Activated CD8-positive, alpha-beta memory T cell treated with anti-CD3 and anti-CD28 coated beads, Interleukin-2, amount 10 ng/mL, durations not matched to agents 7 days and 5 days (primary cell): ENCODE measurements at regions not wholly inside any gene's neighbourhood (a gene's known extent, or its start where the extent isn't known, plus 50 kb on each side); places are given as distances from the start of the nearest gene placed in this dataset.
"Not testable (repeated sequence)": the region's sequence is repeated elsewhere in the genome, so short reads cannot be mapped to it uniquely, and the experiment has no call there.

Source experiments
- ATAC-seq: fragments of 150-1000 bp; cut with Tn5 transposase; one replicate; pipeline ENCODE4 v1.10.0; 2021; ENCODE audit warnings: moderate library complexity
- CTCF ChIA-PET: fragments of 350-600 bp; sonication (Branson Sonifier 250); formaldehyde crosslinking; loops from one replicate; lab custom pipeline; 2021; ENCODE audit warnings: antibody characterized with exemption; lab: Charles Lee
- DNase-seq: peaks from one replicate; pipeline ENCODE4 v3.0.0-alpha.2; 2020
- H3K27ac Mint-ChIP-seq: one replicate; pipeline ENCODE4 v1.8.0; 2021; ENCODE audit warnings: mild to moderate bottlenecking, mixed read lengths
- H3K27me3 Mint-ChIP-seq: one replicate; pipeline ENCODE4 v1.8.0; 2021; ENCODE audit warnings: mixed read lengths
- H3K36me3 Mint-ChIP-seq: one replicate; pipeline ENCODE4 v1.8.0; 2021; ENCODE audit warnings: mild to moderate bottlenecking, mixed read lengths
- H3K4me1 Mint-ChIP-seq: one replicate; pipeline ENCODE4 v1.8.0; 2021; ENCODE audit warnings: mixed read lengths
- H3K4me3 Mint-ChIP-seq: one replicate; pipeline ENCODE4 v1.8.0; 2021; ENCODE audit warnings: mild to moderate bottlenecking, moderate library complexity, mixed read lengths
- H3K9me3 Mint-ChIP-seq: one replicate; pipeline ENCODE4 v1.8.0; 2022; ENCODE audit warnings: low read depth, mixed read lengths

- H3K4me3 Mint-ChIP-seq, H3K9me3 Mint-ChIP-seq, DNase-seq, H3K27me3 Mint-ChIP-seq, ATAC-seq, H3K4me1 Mint-ChIP-seq, H3K27ac Mint-ChIP-seq, CTCF ChIA-PET, H3K36me3 Mint-ChIP-seq: not testable (repeated sequence)
These were observed 759.2 kb downstream of the ZWINT start for GRCh38 chr10:55601690-55602478.

- Mint-ChIP-seq H3K27me3 (no peaks in the 10 kb centered on the region), H3K4me3 (no peak overlapping the region), H3K9me3 (peaks cover 7% of the 10 kb centered on the region), H3K36me3 (no peaks in the 10 kb centered on the region), H3K27ac (no peak overlapping the region), H3K4me1 (no peaks in the 10 kb centered on the region)
- DNase-seq: no peak
- no peak for ATAC-seq
- CTCF ChIA-PET: no interaction called here
These were observed 750.6 kb upstream of the PCDH15 start for GRCh38 chr10:55551603-55552002.

- no peaks in the 10 kb centered on the region for H3K36me3 Mint-ChIP-seq
- ATAC-seq (no peak), DNase-seq (no peak)
- no peaks in the 10 kb centered on the region for H3K27me3 Mint-ChIP-seq
- CTCF ChIA-PET: no interaction called here
- peaks cover 5% of the 10 kb centered on the region for H3K9me3 Mint-ChIP-seq
- H3K4me3 Mint-ChIP-seq: no peak overlapping the region
- H3K4me1 Mint-ChIP-seq: no peaks in the 10 kb centered on the region
- H3K27ac Mint-ChIP-seq: no peak overlapping the region
These were observed 749.2 kb upstream of the PCDH15 start for GRCh38 chr10:55550236-55550635.

- H3K27ac Mint-ChIP-seq, H3K36me3 Mint-ChIP-seq, DNase-seq, ATAC-seq, H3K27me3 Mint-ChIP-seq, CTCF ChIA-PET, H3K4me1 Mint-ChIP-seq, H3K9me3 Mint-ChIP-seq, H3K4me3 Mint-ChIP-seq: not testable (repeated sequence)
These were observed 736.5 kb upstream of the PCDH15 start for GRCh38 chr10:55537497-55537896.

- H3K4me3 Mint-ChIP-seq: no peak overlapping the region
- H3K27ac Mint-ChIP-seq: no peak overlapping the region
- H3K27me3 Mint-ChIP-seq: no peaks in the 10 kb centered on the region
- CTCF ChIA-PET: no interaction called here
- DNase-seq: no peak
- no peaks in the 10 kb centered on the region for H3K4me1 Mint-ChIP-seq
- ATAC-seq: no peak
- H3K9me3 Mint-ChIP-seq: peaks cover 7% of the 10 kb centered on the region
- H3K36me3 Mint-ChIP-seq: no peaks in the 10 kb centered on the region
These were observed 718.2 kb upstream of the PCDH15 start for GRCh38 chr10:55519264-55519663.

- H3K4me1 Mint-ChIP-seq, H3K36me3 Mint-ChIP-seq, CTCF ChIA-PET, ATAC-seq, DNase-seq, H3K9me3 Mint-ChIP-seq, H3K27me3 Mint-ChIP-seq, H3K4me3 Mint-ChIP-seq, H3K27ac Mint-ChIP-seq: not testable (repeated sequence)
These were observed 717.4 kb upstream of the PCDH15 start for GRCh38 chr10:55518416-55518815.

- no peaks in the 10 kb centered on the region for H3K36me3 Mint-ChIP-seq
- CTCF ChIA-PET: no interaction called here
- no peak for DNase-seq
- no peaks in the 10 kb centered on the region for H3K27me3 Mint-ChIP-seq
- no peak overlapping the region for H3K27ac Mint-ChIP-seq
- no peaks in the 10 kb centered on the region for H3K4me1 Mint-ChIP-seq
- ATAC-seq: no peak
- H3K4me3 Mint-ChIP-seq: no peak overlapping the region
- peaks cover 2% of the 10 kb centered on the region for H3K9me3 Mint-ChIP-seq
These were observed 708.1 kb upstream of the PCDH15 start for GRCh38 chr10:55509168-55509567.

GRCh38 chr10:55500931-55501559 lies 700.0 kb upstream of the PCDH15 start:
- CTCF ChIA-PET: no interaction called here

GRCh38 chr10:55497893-55498499 lies 697.0 kb upstream of the PCDH15 start:
- ATAC-seq (no peak), DNase-seq (no peak)
- no peaks in the 10 kb centered on the region for H3K27me3 Mint-ChIP-seq
- CTCF ChIA-PET: no interaction called here
- no peaks in the 10 kb centered on the region for H3K4me1 Mint-ChIP-seq
- no peaks in the 10 kb centered on the region for H3K36me3 Mint-ChIP-seq
- no peak overlapping the region for H3K4me3 Mint-ChIP-seq
- H3K27ac Mint-ChIP-seq: no peak overlapping the region
- H3K9me3 Mint-ChIP-seq: peaks cover 5% of the 10 kb centered on the region

More at GRCh38 chr10:55500931-55501559, 700.0 kb upstream of the PCDH15 start:
- Mint-ChIP-seq H3K9me3 (peaks cover 5% of the 10 kb centered on the region), H3K4me1 (no peaks in the 10 kb centered on the region), H3K4me3 (no peak overlapping the region), H3K36me3 (no peaks in the 10 kb centered on the region), H3K27me3 (no peaks in the 10 kb centered on the region), H3K27ac (no peak overlapping the region)
- DNase-seq: no peak
- ATAC-seq: no peak

- no peak overlapping the region for H3K27ac Mint-ChIP-seq
- H3K36me3 Mint-ChIP-seq: no peaks in the 10 kb centered on the region
- ATAC-seq (no peak), DNase-seq (no peak)
- peaks cover 9% of the 10 kb centered on the region for H3K9me3 Mint-ChIP-seq
- H3K27me3 Mint-ChIP-seq: no peaks in the 10 kb centered on the region
- no peaks in the 10 kb centered on the region for H3K4me1 Mint-ChIP-seq
- no peak overlapping the region for H3K4me3 Mint-ChIP-seq
- CTCF ChIA-PET: no interaction called here
These were observed 694.5 kb upstream of the PCDH15 start for GRCh38 chr10:55495555-55495954.

GRCh38 chr10:55491712-55492111 lies 690.7 kb upstream of the PCDH15 start:
- Mint-ChIP-seq H3K4me3 (no peak overlapping the region), H3K27me3 (no peaks in the 10 kb centered on the region), H3K4me1 (no peaks in the 10 kb centered on the region), H3K9me3 (peaks cover 8% of the 10 kb centered on the region), H3K36me3 (no peaks in the 10 kb centered on the region), H3K27ac (no peak overlapping the region)
- CTCF ChIA-PET: no interaction called here
- ATAC-seq: no peak
- no peak for DNase-seq

- no peak overlapping the region for H3K27ac Mint-ChIP-seq
- H3K4me3 Mint-ChIP-seq: no peak overlapping the region
- CTCF ChIA-PET: no interaction called here
- no peaks in the 10 kb centered on the region for H3K36me3 Mint-ChIP-seq
- DNase-seq (no peak), ATAC-seq (no peak)
- H3K9me3 Mint-ChIP-seq: peaks cover 8% of the 10 kb centered on the region
- no peaks in the 10 kb centered on the region for H3K4me1 Mint-ChIP-seq
- no peaks in the 10 kb centered on the region for H3K27me3 Mint-ChIP-seq
These were observed 684.8 kb upstream of the PCDH15 start for GRCh38 chr10:55485827-55486226.

- Mint-ChIP-seq H3K4me1 (no peaks in the 10 kb centered on the region), H3K27me3 (no peaks in the 10 kb centered on the region), H3K4me3 (no peak overlapping the region), H3K36me3 (no peaks in the 10 kb centered on the region), H3K27ac (no peak overlapping the region), H3K9me3 (peaks cover 10% of the 10 kb centered on the region)
- ATAC-seq (no peak), DNase-seq (no peak)
- CTCF ChIA-PET: no interaction called here
These were observed 675.1 kb upstream of the PCDH15 start for GRCh38 chr10:55476129-55476528.

GRCh38 chr10:55474258-55474657 lies 673.2 kb upstream of the PCDH15 start:
- Mint-ChIP-seq H3K4me1 (no peaks in the 10 kb centered on the region), H3K4me3 (no peak overlapping the region), H3K27ac (no peak overlapping the region), H3K27me3 (no peaks in the 10 kb centered on the region), H3K36me3 (no peaks in the 10 kb centered on the region), H3K9me3 (peaks cover 4% of the 10 kb centered on the region)
- no peak for ATAC-seq
- no peak for DNase-seq
- CTCF ChIA-PET: no interaction called here
